Inflammatory macrophage treated with lipopolysaccharide for 4 hours (primary cell): ENCODE measurements at regions not wholly inside any gene's neighbourhood (a gene's known extent, or its start where the extent isn't known, plus 50 kb on each side); places are given as distances from the start of the nearest gene placed in this dataset.
"Not testable (repeated sequence)": the region's sequence is repeated elsewhere in the genome, so short reads cannot be mapped to it uniquely, and the experiment has no call there.

Source experiments
- DNase-seq: peaks from one replicate; pipeline ENCODE4 v3.0.0-alpha.2; 2020

- no peak for DNase-seq
Observed at GRCh38 chr6:139955366-139956155, 581.1 kb upstream of the CITED2 start.

- DNase-seq, result no peak
Observed at GRCh38 chr6:139954463-139955071, 580.1 kb upstream of the CITED2 start.

GRCh38 chr6:139953780-139954179, 579.3 kb upstream of the CITED2 start:
- not testable (repeated sequence) for DNase-seq

- no peak for DNase-seq
Observed at GRCh38 chr6:139951172-139951571, 576.7 kb upstream of the CITED2 start.

GRCh38 chr6:139944976-139945375, 570.5 kb upstream of the CITED2 start:
- no peak for DNase-seq

- no peak for DNase-seq
Observed at GRCh38 chr6:139944131-139944530, 569.7 kb upstream of the CITED2 start.

- DNase-seq, result no peak
Observed at GRCh38 chr6:139943391-139943790, 568.9 kb upstream of the CITED2 start.

GRCh38 chr6:139942331-139942730, 567.9 kb upstream of the CITED2 start:
- no peak for DNase-seq

GRCh38 chr6:139941826-139942225, 567.4 kb upstream of the CITED2 start:
- no peak for DNase-seq

- DNase-seq, result peak; percentile 96
Observed at GRCh38 chr6:139940741-139941729, 566.6 kb upstream of the CITED2 start.

GRCh38 chr6:139939189-139939979, 564.9 kb upstream of the CITED2 start:
- no peak for DNase-seq

- DNase-seq, result no peak
Observed at GRCh38 chr6:139932671-139933070, 558.2 kb upstream of the CITED2 start.

- DNase-seq, result no peak
Observed at GRCh38 chr6:139931747-139932146, 557.3 kb upstream of the CITED2 start.

- no peak for DNase-seq
Observed at GRCh38 chr6:139927742-139928305, 553.4 kb upstream of the CITED2 start.

GRCh38 chr6:139927236-139927635, 552.8 kb upstream of the CITED2 start:
- DNase-seq, result peak; percentile 27

GRCh38 chr6:139926711-139927110, 552.3 kb upstream of the CITED2 start:
- DNase-seq, result peak; percentile 10

GRCh38 chr6:139925894-139926641, 551.6 kb upstream of the CITED2 start:
- DNase-seq, result peak; percentile 80

GRCh38 chr6:139923964-139924475, 549.6 kb upstream of the CITED2 start:
- no peak for DNase-seq

- DNase-seq, result no peak
Observed at GRCh38 chr6:139922236-139922635, 547.8 kb upstream of the CITED2 start.

GRCh38 chr6:139920776-139921100, 546.3 kb upstream of the CITED2 start:
- no peak for DNase-seq
